ENCODE measurements at regions not wholly inside any gene's neighbourhood (a gene's known extent, or its start where the extent isn't known, plus 50 kb on each side); places are given as distances from the start of the nearest gene placed in this dataset.
"Not testable (repeated sequence)": the region's sequence is repeated elsewhere in the genome, so short reads cannot be mapped to it uniquely, and the experiment has no call there.

GRCh38 chr2:111545723-111546431 lies 338.1 kb downstream of the ANAPC1 start:
- H3K4me2 ChIP-seq (ENCODE audit: low read length); BruUV-seq (replicated peaks): not testable (repeated sequence)

GRCh38 chr2:111546578-111546977 lies 337.4 kb downstream of the ANAPC1 start:
- H3K27me3 ChIP-seq (ENCODE audit: low read length); BruUV-seq (replicated peaks); H4K20me1 ChIP-seq (ENCODE audit: low read length); H3K4me1 ChIP-seq (ENCODE audit: insufficient read depth, low read length); H2AFZ ChIP-seq (ENCODE audit: low read length); H3K9me2 ChIP-seq (replicated peaks; ENCODE audit: low read length); DNase-seq; H3K9ac ChIP-seq (ENCODE audit: low read length); H3K79me2 ChIP-seq (ENCODE audit: low read length); POLR2A ChIA-PET (ENCODE audit: unreplicated experiment); H3K9me3 ChIP-seq (ENCODE audit: low read length); H3K36me3 ChIP-seq (ENCODE audit: low read depth, low read length); H3K4me2 ChIP-seq (ENCODE audit: low read length); H3K4me3 ChIP-seq (ENCODE audit: low read length); intact Hi-C loops (cut with micrococcal nuclease); H3F3A ChIP-seq (ENCODE audit: low read length, unreplicated experiment); CTCF ChIA-PET: not testable (repeated sequence)
- ATAC-seq: peak; percentile 33; the same call in 1 of the 2 replicates
- H3K27ac ChIP-seq (ENCODE audit: low read length): peak overlapping the region; percentile 36

More at GRCh38 chr2:111545723-111546431, 338.1 kb downstream of the ANAPC1 start:
- intact Hi-C loops (cut with micrococcal nuclease); H3K9me2 ChIP-seq (replicated peaks; ENCODE audit: low read length); CTCF ChIA-PET; H3K36me3 ChIP-seq (ENCODE audit: low read depth, low read length); H3F3A ChIP-seq (ENCODE audit: low read length, unreplicated experiment); H4K20me1 ChIP-seq (ENCODE audit: low read length); DNase-seq; H3K9me3 ChIP-seq (ENCODE audit: low read length); POLR2A ChIA-PET (ENCODE audit: unreplicated experiment); H3K79me2 ChIP-seq (ENCODE audit: low read length); H3K9ac ChIP-seq (ENCODE audit: low read length); H3K4me1 ChIP-seq (ENCODE audit: insufficient read depth, low read length); H2AFZ ChIP-seq (ENCODE audit: low read length); H3K4me3 ChIP-seq (ENCODE audit: low read length); H3K27me3 ChIP-seq (ENCODE audit: low read length): not testable (repeated sequence)
- ATAC-seq: peak; percentile 75
- peak overlapping the region; percentile 36 for H3K27ac ChIP-seq (ENCODE audit: low read length)

- H3K36me3 ChIP-seq (ENCODE audit: low read depth, low read length); H3K4me3 ChIP-seq (ENCODE audit: low read length); H3F3A ChIP-seq (ENCODE audit: low read length, unreplicated experiment); H2AFZ ChIP-seq (ENCODE audit: low read length); CTCF ChIA-PET; ATAC-seq; H3K27ac ChIP-seq (ENCODE audit: low read length); H4K20me1 ChIP-seq (ENCODE audit: low read length); H3K9ac ChIP-seq (ENCODE audit: low read length); H3K27me3 ChIP-seq (ENCODE audit: low read length); H3K9me2 ChIP-seq (replicated peaks; ENCODE audit: low read length); BruUV-seq (replicated peaks); DNase-seq; intact Hi-C loops (cut with micrococcal nuclease); H3K9me3 ChIP-seq (ENCODE audit: low read length); H3K4me2 ChIP-seq (ENCODE audit: low read length); H3K79me2 ChIP-seq (ENCODE audit: low read length); H3K4me1 ChIP-seq (ENCODE audit: insufficient read depth, low read length); POLR2A ChIA-PET (ENCODE audit: unreplicated experiment): not testable (repeated sequence)
Measured at GRCh38 chr2:111549174-111549573, 334.8 kb downstream of the ANAPC1 start.

- BruUV-seq (replicated peaks); H3K27me3 ChIP-seq (ENCODE audit: low read length); ATAC-seq; H3K4me2 ChIP-seq (ENCODE audit: low read length); DNase-seq; H3K4me1 ChIP-seq (ENCODE audit: insufficient read depth, low read length); H3K9ac ChIP-seq (ENCODE audit: low read length); H3K9me3 ChIP-seq (ENCODE audit: low read length); H3K27ac ChIP-seq (ENCODE audit: low read length); H3K36me3 ChIP-seq (ENCODE audit: low read depth, low read length); H3K79me2 ChIP-seq (ENCODE audit: low read length); POLR2A ChIA-PET (ENCODE audit: unreplicated experiment); H3F3A ChIP-seq (ENCODE audit: low read length, unreplicated experiment); H4K20me1 ChIP-seq (ENCODE audit: low read length); H2AFZ ChIP-seq (ENCODE audit: low read length); H3K9me2 ChIP-seq (replicated peaks; ENCODE audit: low read length); CTCF ChIA-PET; H3K4me3 ChIP-seq (ENCODE audit: low read length); intact Hi-C loops (cut with micrococcal nuclease): not testable (repeated sequence)
Measured at GRCh38 chr2:111551428-111551827, 332.6 kb downstream of the ANAPC1 start.

- H3K4me1 ChIP-seq (ENCODE audit: insufficient read depth, low read length); intact Hi-C loops (cut with micrococcal nuclease); H3K9me2 ChIP-seq (replicated peaks; ENCODE audit: low read length); H4K20me1 ChIP-seq (ENCODE audit: low read length); ATAC-seq; CTCF ChIA-PET; H3K27me3 ChIP-seq (ENCODE audit: low read length); H3K79me2 ChIP-seq (ENCODE audit: low read length); POLR2A ChIA-PET (ENCODE audit: unreplicated experiment); H3K9ac ChIP-seq (ENCODE audit: low read length); H3K27ac ChIP-seq (ENCODE audit: low read length); H2AFZ ChIP-seq (ENCODE audit: low read length); DNase-seq; H3K36me3 ChIP-seq (ENCODE audit: low read depth, low read length); H3F3A ChIP-seq (ENCODE audit: low read length, unreplicated experiment); H3K4me2 ChIP-seq (ENCODE audit: low read length); H3K4me3 ChIP-seq (ENCODE audit: low read length); H3K9me3 ChIP-seq (ENCODE audit: low read length); BruUV-seq (replicated peaks): not testable (repeated sequence)
Measured at GRCh38 chr2:111552625-111553024, 331.4 kb downstream of the ANAPC1 start.

- intact Hi-C loops (cut with micrococcal nuclease); DNase-seq; H3K27ac ChIP-seq (ENCODE audit: low read length); ATAC-seq; H3K9me3 ChIP-seq (ENCODE audit: low read length); H4K20me1 ChIP-seq (ENCODE audit: low read length); H3K4me3 ChIP-seq (ENCODE audit: low read length); H3K4me2 ChIP-seq (ENCODE audit: low read length); H3K27me3 ChIP-seq (ENCODE audit: low read length); H3K79me2 ChIP-seq (ENCODE audit: low read length); H2AFZ ChIP-seq (ENCODE audit: low read length); CTCF ChIA-PET; H3K9ac ChIP-seq (ENCODE audit: low read length); POLR2A ChIA-PET (ENCODE audit: unreplicated experiment); H3K4me1 ChIP-seq (ENCODE audit: insufficient read depth, low read length); H3K36me3 ChIP-seq (ENCODE audit: low read depth, low read length); BruUV-seq (replicated peaks); H3K9me2 ChIP-seq (replicated peaks; ENCODE audit: low read length); H3F3A ChIP-seq (ENCODE audit: low read length, unreplicated experiment): not testable (repeated sequence)
Measured at GRCh38 chr2:111559301-111559700, 324.7 kb downstream of the ANAPC1 start.

- CTCF ChIA-PET; H2AFZ ChIP-seq (ENCODE audit: low read length); H3K4me2 ChIP-seq (ENCODE audit: low read length); H4K20me1 ChIP-seq (ENCODE audit: low read length); BruUV-seq (replicated peaks); H3K4me3 ChIP-seq (ENCODE audit: low read length); POLR2A ChIA-PET (ENCODE audit: unreplicated experiment); H3F3A ChIP-seq (ENCODE audit: low read length, unreplicated experiment); H3K36me3 ChIP-seq (ENCODE audit: low read depth, low read length); DNase-seq; H3K79me2 ChIP-seq (ENCODE audit: low read length); intact Hi-C loops (cut with micrococcal nuclease); H3K27ac ChIP-seq (ENCODE audit: low read length); H3K9me2 ChIP-seq (replicated peaks; ENCODE audit: low read length); H3K9ac ChIP-seq (ENCODE audit: low read length); ATAC-seq; H3K9me3 ChIP-seq (ENCODE audit: low read length); H3K27me3 ChIP-seq (ENCODE audit: low read length); H3K4me1 ChIP-seq (ENCODE audit: insufficient read depth, low read length): not testable (repeated sequence)
Measured at GRCh38 chr2:111559814-111560213, 324.2 kb downstream of the ANAPC1 start.

All from PC-3 (cell line).